GM04503 (cell line): ENCODE measurements at regions not wholly inside any gene's neighbourhood (a gene's known extent, or its start where the extent isn't known, plus 50 kb on each side); places are given as distances from the start of the nearest gene placed in this dataset.

ENCODE experiments used
- DNase-seq: peaks from one replicate; pipeline ENCODE4 v3.0.0-alpha.2; 2012; ENCODE audit warnings: low read depth

DNA sequence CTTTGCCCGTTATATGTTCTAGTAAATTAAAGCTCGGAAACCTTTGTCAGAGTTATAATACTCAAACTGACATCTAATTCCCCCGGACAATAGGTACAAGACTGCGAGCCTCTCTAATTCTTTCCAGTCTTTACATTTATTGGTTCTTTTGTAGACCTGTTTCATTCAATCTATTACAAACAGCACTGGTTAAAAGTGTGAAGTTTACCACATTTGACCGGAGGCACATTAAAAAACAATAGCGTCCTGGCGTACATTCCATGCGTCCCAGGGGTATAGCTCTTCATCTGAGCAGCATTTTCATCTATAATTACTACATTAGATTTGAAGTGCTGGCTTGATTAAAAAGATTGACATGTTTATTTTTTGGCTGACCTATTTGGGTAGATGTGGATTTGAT, 49.9 kb upstream of the TENM3 start:
- DNase-seq, result no peak
